ENCODE measurements at regions not wholly inside any gene's neighbourhood (a gene's known extent, or its start where the extent isn't known, plus 50 kb on each side); places are given as distances from the start of the nearest gene placed in this dataset.
"Not testable (repeated sequence)": the region's sequence is repeated elsewhere in the genome, so short reads cannot be mapped to it uniquely, and the experiment has no call there.

DNA sequence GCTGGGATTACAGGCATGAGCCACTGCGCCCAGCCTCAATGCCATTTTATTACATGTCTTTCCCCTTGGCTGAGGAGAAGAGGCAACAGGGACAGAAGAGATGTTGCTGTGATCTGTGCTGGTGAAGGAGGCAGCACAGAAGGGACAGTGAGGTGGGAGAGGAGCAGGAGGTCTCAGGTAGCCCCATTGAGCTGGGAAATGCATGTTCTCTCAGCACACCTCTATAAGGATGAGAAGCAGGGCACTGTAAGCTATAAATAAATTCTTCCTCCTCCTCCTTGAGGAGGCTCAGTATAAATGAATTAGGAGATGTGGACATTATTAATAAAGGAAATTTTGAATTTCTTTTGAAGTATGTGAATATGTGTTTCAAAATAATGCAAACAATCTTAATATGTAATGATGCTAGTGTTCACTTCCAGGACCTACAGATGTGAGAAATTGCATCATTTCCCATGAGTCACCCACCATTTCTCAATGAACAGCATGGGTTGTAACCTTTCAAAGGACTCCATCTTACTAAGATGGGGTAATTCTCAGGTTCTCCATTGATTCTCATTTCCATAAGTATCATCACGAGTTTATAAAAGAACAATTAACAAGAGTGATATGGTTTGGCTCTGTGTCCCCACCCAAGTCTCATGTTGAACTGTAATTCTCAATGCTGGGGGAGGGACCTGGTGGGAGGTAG is 88.9 kb upstream of the ODAD2 start:
- H3K36me3 ChIP-seq (ENCODE audit: control insufficient read depth in 1 of 2, insufficient read depth in 2 of 2, low read length in 1 of 2): peaks cover 0 to 10% of the 10 kb centered on the region in 2 donors
- H3K4me1 ChIP-seq (ENCODE audit: control insufficient read depth in 1 of 2, insufficient read depth in 2 of 2, low read length in 2 of 2): no peaks in the 10 kb centered on the region
- ATAC-seq (ENCODE audit: low FRiP score): no peak
- H3K4me3 ChIP-seq (ENCODE audit: low read length in 2 of 2): no peak overlapping the region
- intact Hi-C loops (cut with DNase I): no loop called here
- no peaks in the 10 kb centered on the region for H3K27me3 ChIP-seq (ENCODE audit: control insufficient read depth in 1 of 2, insufficient read depth in 2 of 2, low read length in 1 of 2)
- WGBS, 2 donors: 93 to 98% methylated on average over 2 of the region's 2 CpGs
- H3K27ac ChIP-seq (ENCODE audit: low read depth in 1 of 2, low read length in 2 of 2): no peak overlapping the region
- H3K9me3 ChIP-seq (ENCODE audit: control insufficient read depth, low read length): no peaks in the 10 kb centered on the region
- DNase-seq: no peak

DNA sequence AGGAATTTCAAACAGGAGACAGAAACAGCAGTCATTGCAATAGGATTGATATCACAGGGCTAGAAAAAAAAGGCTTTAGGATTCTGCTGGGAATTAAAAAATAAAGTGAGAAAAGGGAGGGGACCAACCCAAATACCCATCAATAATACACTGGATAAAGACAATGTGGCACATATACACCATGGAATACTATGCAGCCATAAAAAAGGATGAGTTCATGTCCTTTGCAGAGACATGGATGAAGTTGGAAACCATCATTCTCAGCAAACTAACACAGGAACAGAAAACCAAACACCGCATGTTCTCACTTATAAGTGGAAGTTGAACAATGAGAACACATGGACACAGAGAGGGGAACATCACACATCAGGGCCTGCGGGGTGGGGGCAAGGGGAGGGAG is 86.9 kb upstream of the ODAD2 start:
- 100% methylated on average over 2 of the region's 2 CpGs for WGBS, 2 donors
- not testable (repeated sequence) for H3K36me3 ChIP-seq (ENCODE audit: control insufficient read depth in 1 of 2, insufficient read depth in 2 of 2, low read length in 1 of 2)

DNA sequence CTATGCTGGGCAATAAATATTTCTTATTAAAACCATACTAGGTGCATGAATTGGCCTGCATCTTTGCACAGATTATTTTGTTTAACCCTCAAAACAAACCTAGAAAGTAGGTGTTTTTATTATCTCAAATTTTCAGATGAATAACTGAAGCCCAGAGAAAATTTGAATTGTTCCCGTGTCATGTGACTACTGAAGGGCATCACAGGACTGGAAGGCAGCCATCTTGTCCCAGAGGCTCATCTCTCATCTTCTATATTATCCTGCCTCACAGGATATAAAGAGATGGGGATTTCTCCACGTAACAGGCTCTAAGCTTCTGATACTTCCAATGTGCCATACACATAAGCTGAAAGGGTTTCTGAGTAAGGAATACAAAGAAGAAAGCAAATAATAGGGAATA is 84.0 kb upstream of the ODAD2 start:
- Histone ChIP-seq H3K4me1 (ENCODE audit: control insufficient read depth in 1 of 2, insufficient read depth in 2 of 2, low read length in 2 of 2) (no peaks in the 10 kb centered on the region), H3K27me3 (ENCODE audit: control insufficient read depth in 1 of 2, insufficient read depth in 2 of 2, low read length in 1 of 2) (no peaks in the 10 kb centered on the region), H3K9me3 (ENCODE audit: control insufficient read depth, low read length) (no peaks in the 10 kb centered on the region), H3K4me3 (ENCODE audit: low read length in 2 of 2) (no peak overlapping the region), H3K36me3 (ENCODE audit: control insufficient read depth in 1 of 2, insufficient read depth in 2 of 2, low read length in 1 of 2) (peaks cover 0 to 7% of the 10 kb centered on the region in 2 donors), H3K27ac (ENCODE audit: low read depth in 1 of 2, low read length in 2 of 2) (no peak overlapping the region)
- DNase-seq (no peak), ATAC-seq (ENCODE audit: low FRiP score) (no peak)
- intact Hi-C loops (cut with DNase I): no loop called here
- WGBS, 2 donors: 96 to 98% methylated on average over 2 of the region's 2 CpGs

More for the DNA sequence above, 86.9 kb upstream of the ODAD2 start:
- H3K9me3 ChIP-seq (ENCODE audit: control insufficient read depth, low read length); H3K27me3 ChIP-seq (ENCODE audit: control insufficient read depth in 1 of 2, insufficient read depth in 2 of 2, low read length in 1 of 2); DNase-seq; ATAC-seq (ENCODE audit: low FRiP score); intact Hi-C loops (cut with DNase I); H3K4me3 ChIP-seq (ENCODE audit: low read length in 2 of 2); H3K4me1 ChIP-seq (ENCODE audit: control insufficient read depth in 1 of 2, insufficient read depth in 2 of 2, low read length in 2 of 2); H3K27ac ChIP-seq (ENCODE audit: low read depth in 1 of 2, low read length in 2 of 2): not testable (repeated sequence)

DNA sequence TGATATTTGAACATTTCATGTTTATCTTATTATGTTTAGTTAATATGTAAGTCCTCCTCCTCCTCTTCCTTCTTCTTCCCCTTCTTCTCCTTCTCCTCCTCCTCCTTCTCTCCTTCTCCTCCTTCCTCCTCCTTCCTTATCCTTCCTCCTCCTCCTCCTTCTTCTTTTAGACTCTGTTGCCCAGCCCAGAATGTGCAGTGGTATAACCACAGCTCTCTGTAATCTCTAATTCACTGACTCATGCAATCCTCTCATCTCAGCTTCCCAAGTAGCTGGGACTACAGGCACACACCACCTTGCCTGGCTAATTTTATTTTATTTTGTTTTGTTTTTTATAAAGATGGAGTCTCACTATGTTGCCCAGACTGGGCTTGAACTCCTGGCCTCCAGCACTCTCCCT is 83.4 kb upstream of the ODAD2 start:
- Histone ChIP-seq H3K4me3 (ENCODE audit: low read length in 2 of 2) (no peak overlapping the region), H3K27ac (ENCODE audit: low read depth in 1 of 2, low read length in 2 of 2) (no peak overlapping the region), H3K4me1 (ENCODE audit: control insufficient read depth in 1 of 2, insufficient read depth in 2 of 2, low read length in 2 of 2) (no peaks in the 10 kb centered on the region), H3K9me3 (ENCODE audit: control insufficient read depth, low read length) (no peaks in the 10 kb centered on the region), H3K27me3 (ENCODE audit: control insufficient read depth in 1 of 2, insufficient read depth in 2 of 2, low read length in 1 of 2) (no peaks in the 10 kb centered on the region), H3K36me3 (ENCODE audit: control insufficient read depth in 1 of 2, insufficient read depth in 2 of 2, low read length in 1 of 2) (peaks cover 0 to 6% of the 10 kb centered on the region in 2 donors)
- ATAC-seq (ENCODE audit: low FRiP score) (no peak), DNase-seq (no peak)
- intact Hi-C loops (cut with DNase I): no loop called here

DNA sequence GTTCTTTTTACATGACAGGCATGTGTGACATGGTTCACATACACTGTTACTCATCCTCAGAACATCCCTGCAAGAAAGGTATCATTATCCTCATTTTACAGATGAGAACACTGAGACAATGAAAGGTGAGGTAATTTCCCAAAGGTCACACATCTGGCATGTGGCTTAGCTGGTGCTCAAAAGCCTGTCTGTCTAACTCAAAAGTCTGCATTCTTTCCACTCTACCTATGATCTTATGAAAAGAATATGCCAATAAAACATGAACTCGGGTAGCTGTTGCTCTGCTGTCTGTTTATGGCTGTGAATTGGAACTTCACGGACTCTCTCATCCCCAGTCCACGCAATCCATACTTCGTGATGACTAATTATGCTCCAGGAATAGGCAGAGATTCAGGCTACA is 79.0 kb upstream of the ODAD2 start:
- intact Hi-C loops (cut with DNase I): no loop called here
- Histone ChIP-seq H3K27ac (ENCODE audit: low read depth in 1 of 2, low read length in 2 of 2) (no peak overlapping the region), H3K9me3 (ENCODE audit: control insufficient read depth, low read length) (no peaks in the 10 kb centered on the region), H3K4me1 (ENCODE audit: control insufficient read depth in 1 of 2, insufficient read depth in 2 of 2, low read length in 2 of 2) (no peaks in the 10 kb centered on the region), H3K4me3 (ENCODE audit: low read length in 2 of 2) (no peak overlapping the region), H3K27me3 (ENCODE audit: control insufficient read depth in 1 of 2, insufficient read depth in 2 of 2, low read length in 1 of 2) (no peaks in the 10 kb centered on the region), H3K36me3 (ENCODE audit: control insufficient read depth in 1 of 2, insufficient read depth in 2 of 2, low read length in 1 of 2) (no peaks in the 10 kb centered on the region)
- ATAC-seq (ENCODE audit: low FRiP score): no peak
- DNase-seq: no peak
- WGBS, 2 donors: 84 to 85% methylated on average over 4 of the region's 4 CpGs

DNA sequence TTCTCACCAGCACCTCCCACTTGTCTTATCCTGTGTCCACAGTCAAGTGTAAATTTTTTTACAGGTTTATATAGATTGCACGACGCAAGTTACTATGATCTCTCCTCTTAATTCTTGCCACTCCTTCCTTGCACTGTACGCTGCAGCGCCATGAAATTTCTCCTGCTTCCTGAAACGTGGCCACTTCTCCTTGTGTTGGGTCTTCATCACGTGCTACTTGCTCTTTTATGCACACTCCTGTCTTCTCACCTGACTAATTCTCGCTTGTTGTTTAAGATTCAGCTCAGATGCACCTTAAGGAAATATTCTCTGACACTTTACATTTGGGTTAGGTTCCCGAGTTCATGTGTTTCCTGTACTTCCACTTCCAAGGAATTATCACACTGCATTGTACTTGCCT is 76.5 kb upstream of the ODAD2 start:
- Histone ChIP-seq H3K4me3 (ENCODE audit: low read length in 2 of 2) (no peak overlapping the region), H3K9me3 (ENCODE audit: control insufficient read depth, low read length) (no peaks in the 10 kb centered on the region), H3K27ac (ENCODE audit: low read depth in 1 of 2, low read length in 2 of 2) (no peak overlapping the region), H3K4me1 (ENCODE audit: control insufficient read depth in 1 of 2, insufficient read depth in 2 of 2, low read length in 2 of 2) (no peaks in the 10 kb centered on the region), H3K36me3 (ENCODE audit: control insufficient read depth in 1 of 2, insufficient read depth in 2 of 2, low read length in 1 of 2) (no peaks in the 10 kb centered on the region), H3K27me3 (ENCODE audit: control insufficient read depth in 1 of 2, insufficient read depth in 2 of 2, low read length in 1 of 2) (no peaks in the 10 kb centered on the region)
- intact Hi-C loops (cut with DNase I): no loop called here
- DNase-seq (no peak), ATAC-seq (ENCODE audit: low FRiP score) (no peak)
- WGBS, 2 donors: 97 to 98% methylated on average over 8 of the region's 8 CpGs

DNA sequence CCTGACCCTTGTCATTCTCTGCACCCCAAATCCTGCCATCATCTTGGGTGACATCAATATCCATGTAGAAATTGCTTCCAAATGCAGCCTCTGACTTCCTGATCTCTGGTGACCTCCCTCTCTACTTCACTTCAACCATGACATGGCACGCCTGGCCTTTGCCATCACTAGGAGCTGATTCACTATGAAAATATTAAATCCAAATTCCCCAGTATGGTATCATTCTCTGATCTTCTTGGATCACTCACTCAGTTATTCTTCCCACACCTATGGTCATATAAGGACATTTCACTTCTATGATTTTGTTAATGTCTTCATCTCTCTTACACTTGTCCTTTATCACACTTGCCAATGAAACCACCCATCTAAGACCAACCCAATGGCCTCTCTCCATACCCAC is 73.7 kb upstream of the ODAD2 start:
- Histone ChIP-seq H3K27ac (ENCODE audit: low read depth in 1 of 2, low read length in 2 of 2) (no peak overlapping the region), H3K9me3 (ENCODE audit: control insufficient read depth, low read length) (no peaks in the 10 kb centered on the region), H3K4me3 (ENCODE audit: low read length in 2 of 2) (no peak overlapping the region), H3K4me1 (ENCODE audit: control insufficient read depth in 1 of 2, insufficient read depth in 2 of 2, low read length in 2 of 2) (no peaks in the 10 kb centered on the region), H3K27me3 (ENCODE audit: control insufficient read depth in 1 of 2, insufficient read depth in 2 of 2, low read length in 1 of 2) (no peaks in the 10 kb centered on the region), H3K36me3 (ENCODE audit: control insufficient read depth in 1 of 2, insufficient read depth in 2 of 2, low read length in 1 of 2) (no peaks in the 10 kb centered on the region)
- intact Hi-C loops (cut with DNase I): no loop called here
- DNase-seq (no peak), ATAC-seq (ENCODE audit: low FRiP score) (no peak)
- WGBS, 2 donors: 92 to 96% methylated on average over 1 of the region's 1 CpG

DNA sequence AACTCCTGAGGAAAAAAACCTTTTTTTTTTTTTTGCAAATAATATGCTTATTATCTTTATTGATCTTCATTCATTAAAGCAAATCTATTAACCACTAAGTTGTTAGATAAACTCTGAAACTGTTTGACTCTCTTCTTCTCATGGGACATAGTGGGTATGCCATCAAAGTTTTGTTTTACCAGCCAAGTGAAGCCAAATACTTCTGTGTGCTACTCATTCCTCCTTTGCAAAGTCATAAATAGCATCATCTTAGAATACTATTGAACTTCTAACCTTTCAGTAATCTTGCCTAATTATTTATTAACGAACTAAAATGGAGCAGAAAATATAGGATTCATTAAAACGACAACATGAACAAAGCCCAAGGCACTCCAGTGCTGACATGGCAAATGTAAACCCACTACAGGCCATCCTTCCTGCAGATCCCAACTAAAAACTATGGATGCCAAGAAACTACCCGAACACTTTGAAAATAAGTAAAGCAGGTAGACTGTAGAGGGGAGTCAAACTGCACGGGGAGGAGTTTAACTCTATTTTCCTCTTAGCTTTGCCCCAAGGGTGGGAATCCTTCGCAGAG is 61.2 kb upstream of the ODAD2 start:
- DNase-seq: no peak
- Histone ChIP-seq H3K4me1 (ENCODE audit: control insufficient read depth in 1 of 2, insufficient read depth in 2 of 2, low read length in 2 of 2) (peaks cover 3 to 5% of the 10 kb centered on the region in 2 donors), H3K9me3 (ENCODE audit: control insufficient read depth, low read length) (no peaks in the 10 kb centered on the region), H3K27me3 (ENCODE audit: control insufficient read depth in 1 of 2, insufficient read depth in 2 of 2, low read length in 1 of 2) (no peaks in the 10 kb centered on the region), H3K4me3 (ENCODE audit: low read length in 2 of 2) (no peak overlapping the region), H3K36me3 (ENCODE audit: control insufficient read depth in 1 of 2, insufficient read depth in 2 of 2, low read length in 1 of 2) (peaks cover 4 to 5% of the 10 kb centered on the region in 2 donors), H3K27ac (ENCODE audit: low read depth in 1 of 2, low read length in 2 of 2) (no peak overlapping the region)
- ATAC-seq (ENCODE audit: low FRiP score): no peak
- intact Hi-C loops (cut with DNase I): no loop called here
- WGBS, 2 donors: 86 to 88% methylated on average over 5 of the region's 5 CpGs

DNA sequence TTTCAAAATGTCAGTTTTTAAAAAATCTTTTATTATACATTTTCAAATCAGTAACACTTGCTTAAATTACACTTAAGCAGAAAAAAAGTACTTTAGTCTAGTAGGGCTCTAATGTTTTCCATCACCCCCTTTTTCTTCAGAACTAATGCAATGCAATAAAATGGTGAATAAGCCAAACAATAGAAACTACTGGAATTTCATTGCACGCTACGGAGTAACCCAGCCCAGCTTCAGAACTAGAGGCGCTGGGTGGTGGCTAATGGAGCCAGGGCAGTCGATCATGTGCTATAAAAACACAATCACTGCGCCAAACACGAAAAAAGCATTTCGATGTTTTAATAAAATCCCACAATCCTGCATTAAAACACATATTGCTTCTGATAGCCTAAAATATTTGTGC is 59.9 kb upstream of the ODAD2 start:
- no peak for ATAC-seq (ENCODE audit: low FRiP score)
- peaks cover 3 to 5% of the 10 kb centered on the region in 2 donors for H3K4me1 ChIP-seq (ENCODE audit: control insufficient read depth in 1 of 2, insufficient read depth in 2 of 2, low read length in 2 of 2)
- H3K36me3 ChIP-seq (ENCODE audit: control insufficient read depth in 1 of 2, insufficient read depth in 2 of 2, low read length in 1 of 2): peaks cover 4 to 5% of the 10 kb centered on the region in 2 donors
- no peak overlapping the region for H3K4me3 ChIP-seq (ENCODE audit: low read length in 2 of 2)
- WGBS, 2 donors: 97 to 98% methylated on average over 7 of the region's 7 CpGs
- no peak overlapping the region for H3K27ac ChIP-seq (ENCODE audit: low read depth in 1 of 2, low read length in 2 of 2)
- H3K9me3 ChIP-seq (ENCODE audit: control insufficient read depth, low read length): no peaks in the 10 kb centered on the region
- DNase-seq: no peak
- intact Hi-C loops (cut with DNase I): loop anchor here in 1 of 2 donors (10.0 kb wide), 3 partner anchors 76 to 314 kb away; partner anchors contain the start of gene MKX
- H3K27me3 ChIP-seq (ENCODE audit: control insufficient read depth in 1 of 2, insufficient read depth in 2 of 2, low read length in 1 of 2): no peaks in the 10 kb centered on the region

All from aorta (tissue), 5 donors.